Liver (tissue), 7 donors: ENCODE measurements at regions not wholly inside any gene's neighbourhood (a gene's known extent, or its start where the extent isn't known, plus 50 kb on each side); places are given as distances from the start of the nearest gene placed in this dataset.

Experiments used
- DNase-seq: peaks from one replicate; pipeline ENCODE4 v3.0.0-alpha.2; 2017; ENCODE audit warnings: low spot score
- H3K27ac ChIP-seq, 2 donors: one replicate each; pipeline ENCODE4 v1.7.0; 2013; ENCODE audit warnings: inconsistent platforms in 2 of 2, low read length in 2 of 2, control low read depth in 1 of 2, low read depth in 1 of 2, mild to moderate bottlenecking in 1 of 2
- H3K27me3 ChIP-seq, 4 donors: one replicate each; pipeline versions ENCODE4 v1.6.1 to v1.7.0; 2013; ENCODE audit warnings: low read length in 3 of 4, inconsistent platforms in 1 of 4, mild to moderate bottlenecking in 1 of 4, moderate library complexity in 1 of 4; ENCODE audit not compliant: control insufficient read depth in 4 of 4, insufficient read depth in 4 of 4
- H3K36me3 ChIP-seq, 4 donors: one replicate each; pipeline versions ENCODE4 v1.6.1 to v1.7.0; 2013; ENCODE audit warnings: low read length in 3 of 4, mild to moderate bottlenecking in 3 of 4, low read depth in 1 of 4, moderate library complexity in 1 of 4; ENCODE audit not compliant: control insufficient read depth in 4 of 4, insufficient read depth in 3 of 4
- H3K4me1 ChIP-seq, 4 donors: one replicate each; pipeline versions ENCODE4 v1.6.1 to v1.7.0; 2013; ENCODE audit warnings: low read length in 3 of 4, mild to moderate bottlenecking in 3 of 4, moderate library complexity in 1 of 4; ENCODE audit not compliant: control insufficient read depth in 4 of 4, insufficient read depth in 4 of 4
- H3K4me3 ChIP-seq, 3 donors: one replicate each; pipeline versions ENCODE4 v1.6.1 to v1.7.0; 2013; ENCODE audit warnings: low read length in 3 of 3, control low read depth in 1 of 3, low read depth in 1 of 3, mild to moderate bottlenecking in 1 of 3
- H3K9ac ChIP-seq, 2 donors: one replicate each; pipeline ENCODE4 v1.7.0; 2013; ENCODE audit warnings: low read length in 2 of 2, mild to moderate bottlenecking in 2 of 2, moderate library complexity in 2 of 2, control low read depth in 1 of 2, low read depth in 1 of 2
- H3K9me3 ChIP-seq, 4 donors: one replicate each; pipeline versions ENCODE4 v1.6.1 to v1.7.0; 2013; ENCODE audit warnings: low read length in 3 of 4; ENCODE audit not compliant: control insufficient read depth in 4 of 4
- HNF4A ChIP-seq, 2 donors: conservative IDR thresholded peaks; 2 replicates each; pipeline ENCODE4 v1.6.1; 2016; ENCODE audit warnings: antibody characterized with exemption in 2 of 2, mild to moderate bottlenecking in 2 of 2
- HNF4G ChIP-seq: IDR thresholded peaks from 2 replicates; pipeline ENCODE4 v1.6.1; 2016; ENCODE audit warnings: antibody characterized with exemption
- JUND ChIP-seq, 2 donors: IDR thresholded peaks; 2 replicates each; pipeline ENCODE4 v1.6.1; 2016; ENCODE audit warnings: antibody characterized with exemption in 2 of 2
- MAX ChIP-seq: IDR thresholded peaks from 2 replicates; pipeline ENCODE4 v1.6.1; 2016; ENCODE audit warnings: antibody characterized with exemption
- RAD21 ChIP-seq, 2 donors: IDR thresholded peaks; 2 replicates each; pipeline ENCODE4 v1.6.1; 2016; ENCODE audit warnings: antibody characterized with exemption in 2 of 2, mild to moderate bottlenecking in 2 of 2
- ZBTB33 ChIP-seq: IDR thresholded peaks from 2 replicates; pipeline ENCODE4 v1.6.1; 2016; ENCODE audit warnings: antibody characterized with exemption
- WGBS: extraction: QIAGEN DNeasy Blood & Tissue Kit; methylation state at CpG from one replicate; pipeline ENCODE4 v1.1.7; 2013; 5-methylcytosine and 5-hydroxymethylcytosine counted together
- donor health status: healthy.
- donor health status: healthy.
- donor health status: healthy.
- donor health status: healthy.

DNA sequence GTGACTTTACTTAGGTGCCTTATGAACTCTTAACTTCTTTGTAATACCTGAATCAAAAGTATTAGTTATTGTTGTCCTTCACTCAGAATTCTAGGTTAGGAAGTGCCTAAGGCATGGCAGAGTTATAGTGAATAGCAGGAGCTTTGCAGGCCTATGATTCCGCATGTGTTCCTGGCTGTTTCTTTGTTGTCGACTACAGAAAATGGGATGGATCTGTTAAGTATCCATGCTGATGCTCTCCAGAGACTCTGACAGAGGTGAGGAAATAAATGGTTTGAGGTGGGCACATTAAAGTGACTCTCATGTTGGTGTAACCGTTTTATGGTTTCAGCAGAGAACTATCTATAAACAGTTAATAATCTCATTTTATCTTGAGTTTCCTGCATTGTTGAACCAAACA, 1601.3 kb downstream of the PCDH7 start:
- no peak for DNase-seq
- H3K9me3 ChIP-seq = peaks cover 0 to 7% (median 2%) of the 10 kb centered on the region in 4 donors
- no peak overlapping the region for H3K27ac ChIP-seq
- no peak for TF ChIP-seq MAX
- no peak for TF ChIP-seq ZBTB33
- H3K4me1 ChIP-seq = no peaks in the 10 kb centered on the region
- H3K36me3 ChIP-seq = no peaks in the 10 kb centered on the region
- WGBS = 84% methylated on average over 3 of the region's 3 CpGs
- H3K27me3 ChIP-seq = no peaks in the 10 kb centered on the region
- H3K4me3 ChIP-seq = no peak overlapping the region
- H3K9ac ChIP-seq = no peak overlapping the region

DNA sequence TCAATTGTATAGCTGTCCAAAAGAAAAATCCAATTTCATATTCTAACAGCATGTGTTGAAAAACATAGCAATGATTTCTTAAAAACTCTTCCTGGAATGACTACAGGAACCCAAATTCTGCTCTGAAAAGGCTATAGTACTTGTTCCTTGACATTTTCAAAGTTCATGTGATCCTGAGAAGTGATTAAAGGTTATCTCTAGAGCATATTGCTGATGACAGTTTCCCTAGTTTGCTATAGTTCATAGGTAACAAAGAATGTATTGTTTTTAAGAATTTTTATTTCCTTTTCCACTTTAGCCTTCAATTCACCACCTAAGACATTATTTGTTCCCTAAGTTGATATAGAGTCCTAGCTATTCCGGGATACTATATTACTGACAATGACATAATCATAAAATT, 1614.6 kb downstream of the PCDH7 start:
- DNase-seq = no peak
- TF ChIP-seq ZBTB33 (no peak), HNF4A (conservative IDR thresholded peaks at IDR 0.05) (no peak), HNF4G (no peak)
- no peak overlapping the region for H3K9ac ChIP-seq
- H3K27ac ChIP-seq = no peak overlapping the region
- no peak overlapping the region for H3K4me3 ChIP-seq
- no peaks in the 10 kb centered on the region for H3K4me1 ChIP-seq
- 85% methylated on average over 1 of the region's 1 CpG for WGBS
- H3K9me3 ChIP-seq = no peaks in the 10 kb centered on the region
- no peaks in the 10 kb centered on the region for H3K27me3 ChIP-seq
- H3K36me3 ChIP-seq = no peaks in the 10 kb centered on the region

DNA sequence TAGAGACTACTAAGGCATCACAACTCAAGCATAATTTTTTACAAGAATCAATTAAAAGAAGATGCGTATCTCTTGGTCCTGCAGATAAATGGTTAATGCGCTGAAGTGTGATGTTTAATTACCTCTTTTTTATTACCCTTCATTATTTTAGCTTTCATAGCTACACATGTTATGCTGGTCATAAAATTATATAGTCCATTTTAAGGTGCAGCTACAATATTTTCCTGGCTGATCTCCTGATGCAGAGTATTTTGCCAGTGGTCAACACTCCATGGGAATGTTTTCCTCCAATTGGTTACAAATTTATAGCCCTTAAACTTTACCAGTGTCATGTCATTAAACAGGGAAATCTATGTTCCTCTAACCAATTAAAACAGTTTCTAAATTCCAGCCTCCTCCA, 1617.2 kb downstream of the PCDH7 start:
- WGBS = 91% methylated on average over 2 of the region's 2 CpGs

More for the DNA sequence above, 1617.2 kb downstream of the PCDH7 start:
- Histone ChIP-seq H3K27ac (no peak overlapping the region), H3K9me3 (no peaks in the 10 kb centered on the region), H3K4me3 (no peak overlapping the region), H3K9ac (no peak overlapping the region), H3K27me3 (no peaks in the 10 kb centered on the region), H3K36me3 (no peaks in the 10 kb centered on the region), H3K4me1 (no peaks in the 10 kb centered on the region)
- DNase-seq = no peak
- TF ChIP-seq ZBTB33 = no peak
- no peak for TF ChIP-seq RAD21 (IDR thresholded peaks at IDR 0.05)
- no peak for TF ChIP-seq JUND (IDR thresholded peaks at IDR 0.05)
